Smooth muscle cell (in vitro differentiated cells): ENCODE measurements at regions not wholly inside any gene's neighbourhood (a gene's known extent, or its start where the extent isn't known, plus 50 kb on each side); places are given as distances from the start of the nearest gene placed in this dataset.
"Not testable (repeated sequence)": the region's sequence is repeated elsewhere in the genome, so short reads cannot be mapped to it uniquely, and the experiment has no call there.

Source experiments
- DNase-seq: peaks from one replicate; lab custom pipeline; 2025; ENCODE audit not compliant: unreplicated experiment; lab: John Stamatoyannopoulos, UW
- H2AFZ ChIP-seq: fragments of 200-600 bp; sonication (generic); 2 replicates; pipeline ENCODE4 v1.6.0; 2016; ENCODE audit warnings: antibody characterized with exemption, low read depth, mild to moderate bottlenecking
- H3F3A ChIP-seq: fragments of 200-600 bp; sonication (generic); 2 replicates; pipeline ENCODE4 v1.6.0; 2017; ENCODE audit warnings: antibody characterized with exemption, low read depth
- H3K27ac ChIP-seq: fragments of 200-600 bp; sonication (generic); 2 replicates; pipeline ENCODE4 v1.5.1; 2016; ENCODE audit warnings: low read depth, mild to moderate bottlenecking
- H3K27me3 ChIP-seq: fragments of 200-600 bp; sonication (generic); 2 replicates; pipeline ENCODE4 v1.6.1; 2016; ENCODE audit warnings: low read depth, mild to moderate bottlenecking
- H3K36me3 ChIP-seq: fragments of 200-600 bp; sonication (generic); 2 replicates; pipeline ENCODE4 v1.5.1; 2016; ENCODE audit warnings: low read depth
- H3K4me1 ChIP-seq: fragments of 200-600 bp; sonication (generic); 2 replicates; pipeline ENCODE4 v1.5.1; 2016; ENCODE audit warnings: low read depth
- H3K4me2 ChIP-seq: fragments of 200-600 bp; sonication (generic); 2 replicates; pipeline ENCODE4 v1.6.0; 2016; ENCODE audit warnings: mild to moderate bottlenecking
- H3K4me3 ChIP-seq: fragments of 200-600 bp; sonication (generic); 2 replicates; pipeline ENCODE4 v1.5.1; 2016; ENCODE audit warnings: mild to moderate bottlenecking
- H3K79me2 ChIP-seq: fragments of 200-600 bp; sonication (generic); 2 replicates; pipeline ENCODE4 v1.6.0; 2016; ENCODE audit warnings: low read depth, mild to moderate bottlenecking
- H3K9ac ChIP-seq: fragments of 200-600 bp; sonication (generic); 2 replicates; pipeline ENCODE4 v1.6.0; 2016; ENCODE audit warnings: low read depth
- H3K9me3 ChIP-seq: fragments of 200-600 bp; sonication (generic); replicated peaks from 2 replicates; pipeline ENCODE4 v1.5.1; 2016; ENCODE audit warnings: low read depth
- H4K20me1 ChIP-seq: fragments of 200-600 bp; sonication (generic); 2 replicates; pipeline ENCODE4 v1.6.0; 2016; ENCODE audit warnings: low read depth
- WGBS: methylation state at CpG from one replicate; pipeline ENCODE4 v1.1.7; 2016; ENCODE audit warnings: low lambda C conversion rate; 5-methylcytosine and 5-hydroxymethylcytosine counted together
- TF ChIP-seq, protein P1 (sequence below): fragments of 200-600 bp; sonication (generic); IDR thresholded peaks from 2 replicates; pipeline ENCODE4 v1.5.1; 2017; ENCODE audit warnings: borderline replicate concordance, mild to moderate bottlenecking, antibody characterized with exemption; ENCODE audit not compliant: insufficient read depth, poor library complexity, severe bottlenecking

DNA sequence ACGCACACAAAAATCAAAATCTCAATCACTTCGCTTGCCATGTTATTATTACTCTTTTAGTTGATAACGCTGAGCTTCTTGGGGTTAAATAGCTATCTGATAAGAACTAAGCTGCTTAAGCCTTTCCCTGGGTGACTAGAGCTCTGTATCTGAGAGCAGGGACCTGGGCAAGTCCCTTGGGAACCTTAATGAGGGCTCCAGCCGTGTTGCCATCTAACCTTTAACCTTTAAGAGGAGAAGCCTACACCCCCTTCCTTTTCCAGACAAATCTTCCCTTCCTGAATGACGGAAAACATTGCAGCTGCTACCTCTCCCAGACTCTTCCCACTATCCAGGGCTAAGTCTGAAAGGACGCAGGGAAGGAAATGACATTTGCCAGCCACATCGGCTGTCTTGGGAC is 216.5 kb upstream of the RAI14 start:
- Histone ChIP-seq H2AFZ (peak overlapping the region; percentile 5), H3K4me3 (no peak overlapping the region), H3F3A (no peaks in the 10 kb centered on the region), H3K9me3 (no peaks in the 10 kb centered on the region), H4K20me1 (no peaks in the 10 kb centered on the region), H3K27me3 (no peaks in the 10 kb centered on the region), H3K9ac (no peak overlapping the region), H3K4me1 (peaks cover 4% of the 10 kb centered on the region), H3K36me3 (no peaks in the 10 kb centered on the region), H3K27ac (no peak overlapping the region), H3K79me2 (no peaks in the 10 kb centered on the region), H3K4me2 (no peak overlapping the region)
- TF ChIP-seq, protein P1, sequence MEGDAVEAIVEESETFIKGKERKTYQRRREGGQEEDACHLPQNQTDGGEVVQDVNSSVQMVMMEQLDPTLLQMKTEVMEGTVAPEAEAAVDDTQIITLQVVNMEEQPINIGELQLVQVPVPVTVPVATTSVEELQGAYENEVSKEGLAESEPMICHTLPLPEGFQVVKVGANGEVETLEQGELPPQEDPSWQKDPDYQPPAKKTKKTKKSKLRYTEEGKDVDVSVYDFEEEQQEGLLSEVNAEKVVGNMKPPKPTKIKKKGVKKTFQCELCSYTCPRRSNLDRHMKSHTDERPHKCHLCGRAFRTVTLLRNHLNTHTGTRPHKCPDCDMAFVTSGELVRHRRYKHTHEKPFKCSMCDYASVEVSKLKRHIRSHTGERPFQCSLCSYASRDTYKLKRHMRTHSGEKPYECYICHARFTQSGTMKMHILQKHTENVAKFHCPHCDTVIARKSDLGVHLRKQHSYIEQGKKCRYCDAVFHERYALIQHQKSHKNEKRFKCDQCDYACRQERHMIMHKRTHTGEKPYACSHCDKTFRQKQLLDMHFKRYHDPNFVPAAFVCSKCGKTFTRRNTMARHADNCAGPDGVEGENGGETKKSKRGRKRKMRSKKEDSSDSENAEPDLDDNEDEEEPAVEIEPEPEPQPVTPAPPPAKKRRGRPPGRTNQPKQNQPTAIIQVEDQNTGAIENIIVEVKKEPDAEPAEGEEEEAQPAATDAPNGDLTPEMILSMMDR = no peak
- WGBS = 30% methylated on average over 7 of the region's 7 CpGs
- DNase-seq = no peak

DNA sequence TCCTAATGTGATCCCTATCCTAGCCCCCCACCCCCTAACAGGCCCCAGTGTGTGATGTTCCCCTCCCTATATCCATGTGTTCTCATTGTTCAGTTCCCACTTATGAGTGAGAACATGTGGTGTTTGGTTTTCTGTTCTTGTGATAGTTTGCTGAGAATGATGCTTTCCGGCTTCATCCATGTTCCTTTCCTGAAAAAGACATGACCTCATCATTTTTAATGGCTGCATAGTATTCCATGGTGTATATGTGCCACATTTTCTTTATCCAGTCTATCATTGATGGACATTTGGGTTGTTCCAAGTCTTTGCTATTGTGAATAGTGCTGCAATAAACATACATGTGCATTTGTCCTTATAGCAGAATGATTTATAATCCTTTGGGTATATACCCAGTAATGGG is 214.4 kb upstream of the RAI14 start:
- H3K4me2 ChIP-seq, H3K4me3 ChIP-seq, H3K36me3 ChIP-seq, H4K20me1 ChIP-seq, H3K4me1 ChIP-seq, H3K9me3 ChIP-seq, H2AFZ ChIP-seq, DNase-seq, H3K79me2 ChIP-seq, H3K27me3 ChIP-seq, H3K27ac ChIP-seq, H3F3A ChIP-seq, H3K9ac ChIP-seq: not testable (repeated sequence)
- WGBS = 88% methylated on average over 1 of the region's 1 CpG

DNA sequence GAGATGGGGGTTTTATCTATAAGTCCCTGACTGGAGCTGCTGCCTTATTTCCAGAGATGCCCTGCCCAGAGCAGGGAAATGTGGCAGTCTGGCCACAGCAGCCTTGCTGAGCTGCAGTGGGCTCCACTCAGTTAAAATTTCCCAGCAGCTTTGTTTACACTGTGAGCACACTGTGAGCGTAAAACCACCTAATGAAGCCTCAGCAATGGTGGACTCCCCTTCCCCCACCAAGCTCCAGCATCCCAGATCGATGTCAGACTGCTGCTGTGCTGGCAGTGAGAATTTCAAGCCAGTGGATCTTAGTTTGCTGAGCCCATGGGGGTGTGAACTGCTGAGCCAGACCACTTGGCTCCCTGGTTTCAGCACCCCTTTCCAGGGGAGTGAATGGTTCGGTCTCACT is 208.7 kb upstream of the RAI14 start:
- no peak overlapping the region for H3K4me2 ChIP-seq
- H3K9me3 ChIP-seq = no peaks in the 10 kb centered on the region
- WGBS = 30% methylated on average over 2 of the region's 3 CpGs
- no peaks in the 10 kb centered on the region for H3F3A ChIP-seq
- TF ChIP-seq, protein P1 = no peak
- H3K4me3 ChIP-seq = no peak overlapping the region
- no peaks in the 10 kb centered on the region for H3K79me2 ChIP-seq
- no peaks in the 10 kb centered on the region for H4K20me1 ChIP-seq
- H3K36me3 ChIP-seq = no peaks in the 10 kb centered on the region
- no peak overlapping the region for H3K27ac ChIP-seq
- no peaks in the 10 kb centered on the region for H3K27me3 ChIP-seq
- H3K9ac ChIP-seq = no peak overlapping the region
- H3K4me1 ChIP-seq = no peaks in the 10 kb centered on the region
- no peak for DNase-seq
- no peak overlapping the region for H2AFZ ChIP-seq

DNA sequence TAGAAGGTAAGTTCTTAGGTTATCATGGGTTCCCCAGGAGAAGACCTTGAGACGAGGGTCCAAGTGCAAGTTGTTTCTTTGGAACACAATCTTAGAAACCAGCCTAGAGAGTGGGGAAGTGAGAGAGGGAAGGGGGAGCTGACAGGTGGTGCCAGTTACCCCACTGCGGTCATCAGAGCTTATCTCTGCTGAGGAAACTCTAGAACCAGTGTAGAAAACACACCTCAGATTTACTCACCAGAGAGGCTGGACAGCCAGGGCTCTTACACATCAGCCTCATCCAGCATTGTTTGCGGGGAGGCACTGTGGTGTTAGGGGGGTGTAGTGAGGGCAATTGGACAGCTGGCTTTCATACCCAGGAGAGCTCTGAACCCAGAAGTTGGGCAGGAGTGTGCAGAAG is 206.5 kb upstream of the RAI14 start:
- TF ChIP-seq, protein P1 = no peak
- no peaks in the 10 kb centered on the region for H3K9me3 ChIP-seq
- no peaks in the 10 kb centered on the region for H3K79me2 ChIP-seq
- H3K4me1 ChIP-seq = no peaks in the 10 kb centered on the region
- H4K20me1 ChIP-seq = no peaks in the 10 kb centered on the region
- no peak overlapping the region for H3K9ac ChIP-seq
- WGBS = 93% methylated on average over 3 of the region's 3 CpGs
- no peak overlapping the region for H3K4me3 ChIP-seq
- DNase-seq = no peak
- no peak overlapping the region for H2AFZ ChIP-seq
- no peak overlapping the region for H3K4me2 ChIP-seq
- H3K36me3 ChIP-seq = no peaks in the 10 kb centered on the region
- H3K27me3 ChIP-seq = no peaks in the 10 kb centered on the region
- H3K27ac ChIP-seq = no peak overlapping the region
- no peaks in the 10 kb centered on the region for H3F3A ChIP-seq
